ENCODE measurements at regions not wholly inside any gene's neighbourhood (a gene's known extent, or its start where the extent isn't known, plus 50 kb on each side); places are given as distances from the start of the nearest gene placed in this dataset.

DNA sequence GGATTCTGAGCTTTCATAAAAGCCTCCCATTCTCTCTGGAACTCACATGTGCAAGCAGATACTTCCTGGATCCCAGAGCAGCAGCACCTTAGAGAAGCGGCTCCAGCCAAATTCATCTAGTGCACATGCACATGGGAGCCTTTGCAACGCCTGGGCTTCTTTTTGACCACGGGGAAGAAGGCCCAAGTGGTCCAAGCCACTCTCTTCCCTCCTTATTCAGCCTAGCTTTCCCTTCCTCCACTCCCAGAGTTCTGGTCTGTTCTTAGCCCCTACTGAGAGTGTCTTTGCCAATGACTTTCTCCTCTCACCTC is 118.7 kb downstream of the ZNF365 start:
- no peak overlapping the region for H3K27ac ChIP-seq (ENCODE audit: low read depth in 2 of 2, low read length in 1 of 2)
- H3K27me3 ChIP-seq (ENCODE audit: insufficient read depth) = no peaks in the 10 kb centered on the region
- H3K4me3 ChIP-seq (ENCODE audit: low read depth in 2 of 2, low read length in 1 of 2) = no peak overlapping the region
- H4K20me1 ChIP-seq (ENCODE audit: insufficient read depth) = no peaks in the 10 kb centered on the region
- H3F3A ChIP-seq (replicated peaks; ENCODE audit: insufficient read depth) = no peaks in the 10 kb centered on the region
- no peaks in the 10 kb centered on the region for H3K9me3 ChIP-seq
- TF ChIP-seq RCOR1 (IDR thresholded peaks at IDR 0.05; ENCODE audit: low read length) (no peak), MXI1 (IDR thresholded peaks at IDR 0.05; ENCODE audit: low read depth, low read length) (no peak), FOXM1 (IDR thresholded peaks at IDR 0.05; ENCODE audit: low read depth) (no peak), GATA2 (CRISPR knock-in tag; IDR thresholded peaks at IDR 0.05) (no peak), GABPA (IDR thresholded peaks at IDR 0.05; ENCODE audit: low read depth) (no peak), POLR2AphosphoS5 (IDR thresholded peaks at IDR 0.05; ENCODE audit: low read depth, low read length) (no peak), USF2 (IDR thresholded peaks at IDR 0.05; ENCODE audit: borderline replicate concordance, low read depth, low read length) (no peak), FOSL2 (IDR thresholded peaks at IDR 0.05; ENCODE audit: borderline replicate concordance, low read depth) (no peak), YY1 (IDR thresholded peaks at IDR 0.05; ENCODE audit: low read depth) (no peak), REST (IDR thresholded peaks at IDR 0.05; ENCODE audit: low read depth, low read length) (no peak), RXRA (IDR thresholded peaks at IDR 0.05; ENCODE audit: borderline replicate concordance, low read depth) (no peak), ELF1 (IDR thresholded peaks at IDR 0.05) (no peak), RAD21 (IDR thresholded peaks at IDR 0.05; ENCODE audit: low read length) (no peak), TAF1 (IDR thresholded peaks at IDR 0.05; ENCODE audit: borderline replicate concordance, low read depth, low read length) (no peak), CHD2 (IDR thresholded peaks at IDR 0.05; ENCODE audit: low read length, partially characterized antibody) (no peak)
- TF ChIP-seq, protein P1, sequence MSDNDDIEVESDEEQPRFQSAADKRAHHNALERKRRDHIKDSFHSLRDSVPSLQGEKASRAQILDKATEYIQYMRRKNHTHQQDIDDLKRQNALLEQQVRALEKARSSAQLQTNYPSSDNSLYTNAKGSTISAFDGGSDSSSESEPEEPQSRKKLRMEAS (IDR thresholded peaks at IDR 0.05; ENCODE audit: low read depth) = no peak
- ChIA-PET CTCF (interaction anchor here (1.3 to 1.5 kb wide), 3 partner anchors 13 to 1327 kb away, joined by 3 to 6 read pairs (median 5); no protein-coding TSS in a partner anchor), POLR2A (no interaction called here)
- H3K9ac ChIP-seq = no peak overlapping the region
- no peak overlapping the region for H3K4me2 ChIP-seq
- no peak overlapping the region for H2AFZ ChIP-seq (ENCODE audit: low read depth)
- H3K9me2 ChIP-seq = no peaks in the 10 kb centered on the region
- WGBS (ENCODE audit: low lambda C conversion rate) = 59% methylated on average over 3 of the region's 3 CpGs
- no peaks in the 10 kb centered on the region for H3K79me2 ChIP-seq (ENCODE audit: insufficient read depth)
- DNase-seq = no peak
- H3K36me3 ChIP-seq (replicated peaks in 1 of 2; ENCODE audit: control insufficient read depth in 1 of 2, insufficient read depth in 2 of 2, low read length in 1 of 2) = no peaks in the 10 kb centered on the region
- no peaks in the 10 kb centered on the region for H3K4me1 ChIP-seq (ENCODE audit: control insufficient read depth in 1 of 2, insufficient read depth in 2 of 2, low read depth in 1 of 2, low read length in 1 of 2)

Data from SK-N-SH (cell line).